Esophagus (tissue), 2 donors: ENCODE measurements at regions not wholly inside any gene's neighbourhood (a gene's known extent, or its start where the extent isn't known, plus 50 kb on each side); places are given as distances from the start of the nearest gene placed in this dataset.

Source experiments
- H3K27ac ChIP-seq, 2 donors: one replicate each; pipeline ENCODE4 v1.5.1; 2013; ENCODE audit warnings: low read depth in 2 of 2, mild to moderate bottlenecking in 2 of 2, inconsistent platforms in 1 of 2, low read length in 1 of 2, moderate library complexity in 1 of 2
- H3K27me3 ChIP-seq, 2 donors: one replicate each; pipeline ENCODE4 v1.6.1; 2013; ENCODE audit warnings: low read length in 2 of 2, control low read depth in 1 of 2, mild to moderate bottlenecking in 1 of 2; ENCODE audit not compliant: insufficient read depth in 2 of 2, control insufficient read depth in 1 of 2
- H3K36me3 ChIP-seq, 2 donors: one replicate each; pipeline ENCODE4 v1.6.1; 2013; ENCODE audit warnings: low read length in 1 of 2; ENCODE audit not compliant: control insufficient read depth in 2 of 2, insufficient read depth in 2 of 2
- H3K4me1 ChIP-seq, 2 donors: one replicate each; pipeline ENCODE4 v1.6.1; 2013; ENCODE audit warnings: low read length in 1 of 2; ENCODE audit not compliant: control insufficient read depth in 2 of 2, insufficient read depth in 2 of 2
- H3K4me3 ChIP-seq, 2 donors: one replicate each; pipeline ENCODE4 v1.5.1; 2013; ENCODE audit warnings: low read length in 2 of 2, mild to moderate bottlenecking in 2 of 2, low read depth in 1 of 2, moderate library complexity in 1 of 2
- H3K9me3 ChIP-seq, 2 donors: one replicate each; pipeline ENCODE4 v1.6.1; 2013; ENCODE audit warnings: mild to moderate bottlenecking in 2 of 2, low read depth in 1 of 2, low read length in 1 of 2, moderate library complexity in 1 of 2; ENCODE audit not compliant: control insufficient read depth in 2 of 2, insufficient read depth in 1 of 2
- WGBS, 2 donors: extraction: QIAGEN DNeasy Blood & Tissue Kit; methylation state at CpG; one replicate each; pipeline ENCODE4 v1.1.7; 2013; 5-methylcytosine and 5-hydroxymethylcytosine counted together
- donor health status: healthy with polysubstance abuse.
- donor health status: Bipolar disorder and iron deficiency.

- H3K4me3 ChIP-seq, result no peak overlapping the region
- H3K36me3 ChIP-seq, result no peaks in the 10 kb centered on the region
- H3K27me3 ChIP-seq, result no peaks in the 10 kb centered on the region
- H3K9me3 ChIP-seq, result peaks cover 0 to 2% of the 10 kb centered on the region in 2 donors
- 82 to 85% methylated on average over 25 of the region's 25 CpGs for WGBS, 2 donors
- no peaks in the 10 kb centered on the region for H3K4me1 ChIP-seq
- no peak overlapping the region for H3K27ac ChIP-seq
Measured at GRCh38 chr22:47567126-47568090, 805.0 kb downstream of the TBC1D22A start.

DNA sequence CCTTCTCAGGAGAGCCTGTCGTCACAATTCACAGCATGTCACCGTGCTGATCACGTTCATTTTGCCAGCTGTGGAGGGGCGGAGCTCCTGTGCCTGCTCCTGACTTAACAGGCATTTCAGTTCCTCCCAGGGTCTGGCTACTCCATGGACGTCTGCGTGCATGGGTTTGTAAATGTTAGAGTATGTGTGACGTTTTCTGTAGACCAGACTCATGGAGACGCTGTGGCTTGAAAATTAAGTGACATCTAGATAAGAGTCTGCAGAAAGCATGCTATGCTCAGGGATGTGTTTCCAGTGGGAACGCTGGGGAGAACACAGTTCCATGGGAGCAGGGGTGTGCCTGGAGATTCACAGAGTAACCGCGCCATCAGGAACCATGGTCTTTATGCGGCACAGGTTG lies 804.0 kb downstream of the TBC1D22A start:
- Histone ChIP-seq H3K27me3 (no peaks in the 10 kb centered on the region), H3K9me3 (peaks cover 0 to 2% of the 10 kb centered on the region in 2 donors), H3K36me3 (no peaks in the 10 kb centered on the region), H3K27ac (no peak overlapping the region), H3K4me3 (no peak overlapping the region), H3K4me1 (no peaks in the 10 kb centered on the region)
- WGBS, 2 donors, result 77 to 81% methylated on average over 12 of the region's 12 CpGs

DNA sequence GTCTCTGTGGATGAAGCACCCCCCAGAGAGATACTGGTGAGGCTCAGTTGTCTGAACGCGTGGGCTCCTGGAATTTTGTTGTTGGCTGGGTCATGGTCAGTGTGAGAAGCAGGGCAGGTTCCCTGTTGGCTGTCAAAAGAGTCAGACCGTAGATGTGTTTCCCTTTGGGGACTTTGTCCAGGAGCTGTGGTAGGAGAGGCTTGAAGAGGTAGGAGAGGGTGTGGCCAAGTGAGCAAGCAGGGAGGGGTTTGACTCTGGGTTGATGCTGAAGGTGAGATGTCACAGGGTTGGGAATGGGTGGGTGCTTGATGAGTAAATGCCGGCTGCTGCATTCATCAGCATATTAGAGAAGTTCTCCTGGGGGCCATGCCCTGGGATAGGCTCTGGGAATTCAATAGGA lies 803.2 kb downstream of the TBC1D22A start:
- Histone ChIP-seq H3K4me3 (no peak overlapping the region), H3K36me3 (no peaks in the 10 kb centered on the region)
- WGBS, 2 donors, result 74 to 75% methylated on average over 4 of the region's 4 CpGs

GRCh38 chr22:47564651-47565434 lies 802.4 kb downstream of the TBC1D22A start:
- Histone ChIP-seq H3K4me3 (no peak overlapping the region), H3K27ac (no peak overlapping the region), H3K27me3 (no peaks in the 10 kb centered on the region), H3K4me1 (no peaks in the 10 kb centered on the region), H3K36me3 (no peaks in the 10 kb centered on the region), H3K9me3 (peaks cover 0 to 2% of the 10 kb centered on the region in 2 donors)
- 49 to 60% methylated on average over 17 of the region's 17 CpGs for WGBS, 2 donors

More for the DNA sequence above, 803.2 kb downstream of the TBC1D22A start:
- Histone ChIP-seq H3K27me3 (no peaks in the 10 kb centered on the region), H3K9me3 (peaks cover 0 to 2% of the 10 kb centered on the region in 2 donors), H3K4me1 (no peaks in the 10 kb centered on the region), H3K27ac (no peak overlapping the region)

- Histone ChIP-seq H3K36me3 (no peaks in the 10 kb centered on the region), H3K4me3 (no peak overlapping the region), H3K9me3 (peaks cover 0 to 2% of the 10 kb centered on the region in 2 donors), H3K27me3 (no peaks in the 10 kb centered on the region), H3K4me1 (no peaks in the 10 kb centered on the region), H3K27ac (no peak overlapping the region)
- WGBS, 2 donors, result 70 to 75% methylated on average over 12 of the region's 12 CpGs
Measured at GRCh38 chr22:47564158-47564450, 801.7 kb downstream of the TBC1D22A start.

- WGBS, 2 donors, result 77 to 83% methylated on average over 21 of the region's 21 CpGs
- no peaks in the 10 kb centered on the region for H3K4me1 ChIP-seq
- H3K4me3 ChIP-seq, result no peak overlapping the region
- H3K9me3 ChIP-seq, result peaks cover 0 to 5% of the 10 kb centered on the region in 2 donors
- H3K27ac ChIP-seq, result no peak overlapping the region
- H3K36me3 ChIP-seq, result no peaks in the 10 kb centered on the region
- no peaks in the 10 kb centered on the region for H3K27me3 ChIP-seq
Measured at GRCh38 chr22:47563406-47564157, 801.1 kb downstream of the TBC1D22A start.

- H3K4me3 ChIP-seq, result no peak overlapping the region
- 70 to 77% methylated on average over 5 of the region's 5 CpGs for WGBS, 2 donors
- no peak overlapping the region for H3K27ac ChIP-seq
- peaks cover 0 to 5% of the 10 kb centered on the region in 2 donors for H3K9me3 ChIP-seq
- H3K36me3 ChIP-seq, result no peaks in the 10 kb centered on the region
- no peaks in the 10 kb centered on the region for H3K27me3 ChIP-seq
- no peaks in the 10 kb centered on the region for H3K4me1 ChIP-seq
Measured at GRCh38 chr22:47561766-47562165, 799.3 kb downstream of the TBC1D22A start.

DNA sequence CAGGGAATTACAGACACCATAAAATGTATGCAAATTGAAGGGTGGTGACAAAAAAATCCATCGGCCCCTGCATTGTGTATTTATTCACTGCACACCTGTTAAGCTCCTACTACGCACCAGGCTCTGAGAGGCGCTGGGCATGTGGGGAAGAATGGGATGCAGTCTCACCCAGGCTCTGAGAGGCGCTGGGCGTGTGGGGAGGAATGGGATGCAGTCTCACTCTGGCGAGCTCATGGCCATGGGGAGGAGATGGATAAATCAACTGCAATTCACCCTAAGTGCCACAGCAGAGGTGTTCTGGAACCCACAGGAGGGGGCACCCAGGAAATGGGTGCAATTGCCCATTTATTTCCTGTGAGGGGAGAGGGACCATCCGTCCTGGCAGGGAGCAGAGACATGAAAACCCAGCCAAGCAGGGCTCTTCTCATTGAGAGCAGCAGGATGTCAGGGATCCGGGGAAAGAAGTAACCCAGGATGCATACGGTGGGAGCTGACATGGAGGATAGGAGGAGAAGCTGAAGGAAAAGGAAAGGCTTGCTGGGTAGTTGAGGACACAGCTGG lies 798.7 kb downstream of the TBC1D22A start:
- Histone ChIP-seq H3K27me3 (no peaks in the 10 kb centered on the region), H3K4me3 (no peak overlapping the region), H3K36me3 (no peaks in the 10 kb centered on the region), H3K27ac (no peak overlapping the region), H3K4me1 (no peaks in the 10 kb centered on the region), H3K9me3 (peaks cover 0 to 5% of the 10 kb centered on the region in 2 donors)
- 84 to 85% methylated on average over 9 of the region's 9 CpGs for WGBS, 2 donors
